Activated naive CD4-positive, alpha-beta T cell (primary cell): ENCODE measurements at regions not wholly inside any gene's neighbourhood (a gene's known extent, or its start where the extent isn't known, plus 50 kb on each side); places are given as distances from the start of the nearest gene placed in this dataset.

Source experiments
- DNase-seq, 4 experiments: peaks; one replicate each; lab custom pipeline; 2025; lab: John Stamatoyannopoulos, UW

DNA sequence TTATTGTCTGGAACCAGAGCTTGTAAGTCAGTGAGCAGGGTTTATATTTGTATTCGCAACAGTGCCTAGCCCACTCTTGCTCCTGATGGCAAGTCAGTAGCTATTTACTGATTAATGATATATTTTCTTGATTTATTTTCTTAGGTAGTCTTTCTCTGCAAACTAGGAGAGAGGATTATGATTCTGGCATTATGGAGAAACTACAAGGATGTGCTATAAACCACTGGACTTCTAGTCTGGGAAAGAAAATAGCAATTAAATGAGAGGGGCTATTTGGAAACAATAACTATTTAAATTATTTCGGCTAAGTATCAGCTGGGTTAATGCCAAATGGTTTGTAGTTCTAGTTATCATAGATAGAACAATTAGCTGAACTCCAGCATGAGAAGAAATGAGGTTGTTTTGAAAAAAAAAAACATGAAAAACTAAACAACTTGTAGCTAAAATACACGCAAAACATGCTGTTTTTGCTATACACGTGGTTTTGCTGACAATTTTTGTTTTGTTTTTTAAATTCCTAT lies 304.9 kb upstream of the TCF21 start:
- no peak for DNase-seq

- DNase-seq: no peak
Observed at GRCh38 chr6:133584823-133585222, 304.1 kb upstream of the TCF21 start.

DNA sequence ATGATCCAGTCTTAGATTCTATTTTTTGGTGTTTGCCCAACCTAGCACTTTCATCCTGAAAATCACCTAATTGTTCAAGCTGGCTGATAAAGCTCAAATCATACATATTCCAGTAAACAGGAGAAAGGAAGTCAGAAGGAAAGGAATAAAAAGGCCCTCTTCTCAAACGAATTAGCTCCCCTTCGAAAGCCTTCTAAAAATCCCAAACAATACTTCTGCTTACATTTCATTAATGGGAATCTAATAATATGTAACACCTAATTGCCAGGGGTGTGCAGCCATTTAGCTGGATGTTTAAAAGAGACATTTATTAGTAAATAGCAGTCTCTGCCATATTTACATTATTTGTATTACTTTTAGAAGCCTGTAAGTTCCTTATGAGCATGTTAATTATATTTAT lies 302.9 kb upstream of the TCF21 start:
- no peak for DNase-seq

GRCh38 chr6:133587546-133588160 lies 301.3 kb upstream of the TCF21 start:
- no peak for DNase-seq

- DNase-seq: no peak
Observed at GRCh38 chr6:133590196-133590595, 298.7 kb upstream of the TCF21 start.

- no peak for DNase-seq
Observed at GRCh38 chr6:133590814-133591213, 298.1 kb upstream of the TCF21 start.

- no peak for DNase-seq
Observed at GRCh38 chr6:133591275-133591674, 297.6 kb upstream of the TCF21 start.

DNA sequence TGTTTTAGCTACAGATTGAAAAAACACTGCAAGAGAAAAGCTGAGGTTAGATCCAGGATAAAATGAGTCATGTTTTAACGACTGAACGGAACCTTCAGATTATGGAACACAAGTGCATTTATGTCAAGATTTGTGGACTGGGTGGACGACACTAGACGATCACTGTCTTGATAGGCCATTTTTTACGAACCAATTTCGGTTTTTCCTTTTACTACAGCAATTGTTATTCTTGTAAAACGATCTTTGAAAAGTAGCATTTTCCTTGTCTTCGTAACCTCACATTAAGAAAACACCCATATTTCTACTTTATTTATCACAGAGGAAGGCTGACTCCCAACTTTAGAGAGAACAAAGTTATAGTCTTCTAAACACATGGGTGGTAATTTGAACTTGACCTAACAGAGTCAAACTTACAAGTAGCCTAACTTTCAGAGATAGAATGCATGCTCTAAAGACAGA lies 294.2 kb upstream of the TCF21 start:
- DNase-seq: no peak

DNA sequence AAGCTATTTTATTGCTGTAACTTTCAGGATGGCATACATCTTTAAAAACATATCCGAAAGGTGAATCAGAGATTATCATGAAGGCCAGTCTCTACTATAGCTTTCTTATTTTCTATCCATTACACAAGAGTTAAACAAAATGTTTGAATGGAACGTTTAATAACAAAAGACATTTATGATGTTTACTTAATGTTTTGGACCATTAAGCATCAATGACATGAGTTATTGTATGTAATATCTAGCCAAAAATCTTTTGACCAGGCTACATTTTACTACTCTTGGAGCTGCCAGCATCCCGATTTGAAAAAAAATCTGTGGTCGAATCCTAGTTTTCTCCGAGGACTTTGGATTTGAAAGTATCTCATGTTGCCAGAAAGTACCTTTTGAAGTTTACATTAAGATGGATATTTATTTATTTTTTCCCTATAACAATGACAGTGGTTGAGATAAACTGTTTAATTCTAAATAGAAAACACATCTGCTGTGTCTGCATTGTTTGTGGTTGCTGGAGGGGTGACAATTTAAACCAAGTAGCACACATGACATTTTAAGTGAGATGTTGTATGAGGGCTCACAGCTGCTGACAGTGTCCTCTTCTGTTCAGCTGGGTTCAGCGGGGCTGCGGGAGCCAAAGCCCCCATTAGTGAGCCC lies 293.7 kb upstream of the TCF21 start:
- DNase-seq: no peak

DNA sequence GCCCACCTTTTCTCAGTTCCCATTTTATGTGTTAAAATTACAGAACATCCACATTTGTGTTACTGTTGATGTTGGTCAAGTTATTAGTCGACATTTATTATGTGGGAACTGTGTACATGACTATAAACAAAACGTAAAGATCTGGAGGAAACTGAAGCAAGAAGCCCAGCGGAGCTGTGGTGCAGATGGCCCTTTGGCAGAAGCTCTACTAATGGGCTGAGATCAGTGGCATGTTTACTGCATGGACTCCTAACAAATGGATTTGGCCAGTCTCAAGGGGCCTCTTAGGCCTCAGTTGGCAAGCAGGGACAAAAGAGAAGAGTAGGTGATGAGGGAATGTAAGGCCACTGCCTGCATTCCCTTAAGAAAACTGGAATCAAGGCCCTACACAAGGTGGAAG lies 282.1 kb upstream of the TCF21 start:
- DNase-seq: no peak

DNA sequence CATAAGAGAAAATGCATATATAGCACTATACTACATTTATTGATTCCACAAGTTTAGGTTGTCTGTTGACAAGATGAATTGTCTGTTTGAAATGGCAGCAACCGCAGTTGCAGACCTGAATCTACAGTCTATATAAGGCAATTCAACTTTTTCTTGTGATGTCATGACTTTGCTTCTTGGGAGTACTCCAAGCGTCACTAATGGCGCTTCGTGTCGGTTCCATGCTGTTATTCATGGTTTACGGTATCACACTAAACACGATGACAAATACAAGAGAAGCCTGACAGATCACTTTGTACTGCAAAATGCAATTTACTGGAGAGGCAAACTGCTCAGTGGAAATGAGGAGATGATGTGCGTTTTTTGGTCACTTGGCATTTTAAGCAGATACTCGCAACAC lies 280.3 kb upstream of the TCF21 start:
- no peak for DNase-seq

DNA sequence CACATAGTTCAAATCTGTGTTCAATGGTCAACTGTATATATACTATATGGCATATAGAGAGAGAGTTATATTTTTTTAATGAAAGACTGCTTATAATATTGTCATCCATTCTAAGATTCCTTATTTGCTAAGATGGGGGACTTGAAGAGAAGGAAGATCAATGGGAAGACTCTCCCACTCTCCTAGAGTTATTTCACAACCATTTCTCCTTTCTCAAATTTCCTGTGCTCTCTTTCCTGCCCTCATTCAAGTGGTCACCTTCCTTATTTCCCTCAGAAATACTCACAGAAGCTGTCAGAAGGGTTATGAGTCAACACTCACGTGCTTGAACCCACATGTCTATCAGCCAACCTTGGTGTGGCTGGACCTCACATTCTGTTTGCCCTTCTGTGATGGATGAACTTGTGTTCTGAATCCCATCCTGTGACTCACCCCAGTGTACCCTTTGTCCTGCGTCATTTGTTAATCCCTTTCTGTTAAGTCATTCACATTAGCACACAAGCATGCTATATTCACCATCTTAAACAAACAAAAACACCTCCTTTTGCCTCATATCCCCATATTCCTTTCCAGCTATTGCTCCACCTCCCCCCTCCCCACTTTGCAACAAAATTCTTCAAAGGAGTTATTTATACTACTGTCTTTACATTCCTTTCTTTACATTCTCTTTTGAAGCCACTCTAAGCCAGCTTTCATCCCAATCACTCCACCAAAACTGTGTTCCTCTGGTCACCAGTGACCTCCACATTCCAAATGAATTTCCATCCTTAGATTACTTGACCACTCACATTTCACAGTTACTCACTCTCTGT lies 279.3 kb upstream of the TCF21 start:
- DNase-seq: no peak

DNA sequence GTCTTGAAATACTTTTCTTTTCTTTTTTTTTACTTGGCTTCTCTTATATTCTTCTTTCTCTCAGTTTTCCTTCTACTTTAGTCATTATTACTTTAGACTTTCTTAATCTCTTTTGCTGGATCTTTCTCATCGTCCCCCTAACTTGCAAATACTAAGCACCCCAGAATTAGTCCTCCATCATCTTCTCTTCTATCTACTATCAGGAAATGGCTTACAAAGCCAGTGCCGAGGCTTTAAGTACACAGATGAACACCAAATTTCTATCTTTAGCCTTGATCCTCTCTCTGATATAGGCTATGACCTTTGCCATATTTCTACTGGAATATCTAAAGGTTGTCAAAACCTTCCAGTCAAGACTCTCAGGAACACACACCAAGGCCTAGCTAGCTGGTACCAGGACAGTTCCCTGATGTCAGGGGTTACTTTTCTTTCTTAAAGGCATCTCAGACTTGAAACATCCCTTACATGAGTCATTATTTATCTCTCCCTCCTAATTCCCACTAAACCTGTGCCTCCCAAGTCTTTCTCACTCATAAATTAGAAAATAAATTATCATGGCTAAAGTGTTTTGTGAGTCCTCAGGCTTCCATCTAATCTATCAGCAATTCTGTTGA lies 278.6 kb upstream of the TCF21 start:
- DNase-seq: no peak

GRCh38 chr6:133610971-133611370 lies 277.9 kb upstream of the TCF21 start:
- no peak for DNase-seq

DNA sequence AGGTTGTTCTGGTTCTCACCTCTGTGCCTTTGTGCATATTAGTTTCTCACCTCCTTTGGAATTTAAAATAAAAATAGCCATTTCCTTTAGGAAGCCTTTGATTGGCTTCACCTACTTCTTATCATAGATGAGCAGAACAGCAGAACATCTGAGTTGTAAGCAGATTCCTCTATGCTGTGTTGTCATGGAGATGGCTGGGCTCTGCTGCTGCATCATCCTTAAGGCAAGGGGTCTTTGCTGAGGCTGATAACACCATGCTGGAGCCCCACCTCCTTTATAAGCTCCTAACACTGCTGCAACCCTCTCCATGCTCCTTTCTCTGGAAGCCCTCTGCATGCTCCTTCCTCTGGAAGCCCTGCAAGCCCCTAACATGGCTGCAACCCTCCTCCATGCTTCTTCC lies 276.5 kb upstream of the TCF21 start:
- no peak for DNase-seq

GRCh38 chr6:133613211-133613610 lies 275.7 kb upstream of the TCF21 start:
- DNase-seq: no peak

DNA sequence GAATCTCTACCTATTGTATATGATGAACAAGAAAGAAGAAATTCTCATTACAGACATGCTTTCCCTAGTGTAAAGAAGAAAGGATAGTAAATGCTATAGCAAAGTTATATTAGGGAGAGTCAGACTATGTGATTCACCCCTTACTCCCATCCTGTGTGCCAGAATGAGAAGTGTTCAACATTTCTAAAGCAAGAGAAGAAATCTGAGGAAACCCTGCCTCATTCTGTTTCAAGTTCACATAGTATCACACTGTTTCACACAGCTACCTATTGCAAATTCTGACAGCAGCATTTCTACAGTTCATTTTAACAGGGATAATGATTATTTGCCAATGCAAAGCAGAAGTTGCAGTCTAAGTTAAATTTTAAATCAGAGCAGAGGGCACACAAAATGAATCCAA lies 267.2 kb upstream of the TCF21 start:
- DNase-seq: no peak

DNA sequence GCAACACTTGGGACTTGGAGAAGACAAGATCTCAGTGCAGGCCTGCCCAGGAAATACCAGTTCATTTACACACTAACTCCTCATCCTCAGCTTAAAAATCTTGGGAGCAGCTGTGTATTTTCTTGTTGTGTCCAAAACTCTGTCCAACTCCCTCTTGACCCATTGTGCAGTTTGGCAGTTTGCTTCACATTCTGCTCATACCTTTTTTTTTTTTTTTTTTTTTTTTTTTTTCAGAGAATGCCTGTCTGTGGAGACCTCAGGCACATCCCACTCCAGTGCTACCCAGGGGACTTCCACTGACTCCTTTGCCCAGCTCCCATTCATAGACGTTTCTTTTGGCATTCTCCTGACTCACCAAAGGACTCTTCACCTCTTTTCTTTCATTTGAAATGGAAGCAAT lies 265.8 kb upstream of the TCF21 start:
- DNase-seq: no peak

GRCh38 chr6:133623621-133624020 lies 265.3 kb upstream of the TCF21 start:
- DNase-seq: no peak

GRCh38 chr6:133626096-133626666 lies 262.7 kb upstream of the TCF21 start:
- DNase-seq: no peak

GRCh38 chr6:133629970-133630369 lies 258.9 kb upstream of the TCF21 start:
- DNase-seq: no peak

- DNase-seq: no peak
Observed at GRCh38 chr6:133630651-133631050, 258.3 kb upstream of the TCF21 start.
